ENCODE measurements at regions not wholly inside any gene's neighbourhood (a gene's known extent, or its start where the extent isn't known, plus 50 kb on each side); places are given as distances from the start of the nearest gene placed in this dataset.

DNA sequence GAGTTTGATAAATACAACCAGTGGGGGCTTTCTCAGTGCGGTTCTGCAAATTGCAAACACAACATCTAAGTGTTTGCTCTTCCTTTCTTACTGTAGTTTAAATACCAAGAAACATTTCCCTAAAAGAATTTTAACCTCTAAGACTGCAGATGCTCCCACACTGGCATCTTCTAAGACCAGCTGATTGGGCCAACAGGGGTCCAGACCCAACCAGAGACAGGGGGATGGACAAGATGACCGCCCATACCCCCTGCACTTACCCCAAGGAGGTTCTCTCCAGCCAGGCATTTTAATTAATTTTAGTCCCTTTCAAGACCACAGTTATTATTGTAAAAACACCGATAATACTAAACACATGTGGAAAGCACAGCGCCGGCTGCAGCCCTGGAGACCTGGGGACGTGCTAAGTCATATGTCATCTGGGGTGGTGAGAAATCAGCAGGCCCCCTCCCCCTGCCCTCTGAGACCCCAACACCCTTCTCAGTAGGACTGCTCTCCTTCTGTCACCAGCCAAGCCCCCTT is 242.3 kb downstream of the SOX9 start:
- Mint-ChIP-seq H3K36me3 (no peaks in the 10 kb centered on the region), H3K27ac (no peak overlapping the region), H3K9me3 (peaks cover 3% of the 10 kb centered on the region), H3K4me3 (no peak overlapping the region), H3K4me1 (no peaks in the 10 kb centered on the region)
- DNase-seq (ENCODE audit: low spot score in 2 of 2) (no peak), ATAC-seq (no peak)

DNA sequence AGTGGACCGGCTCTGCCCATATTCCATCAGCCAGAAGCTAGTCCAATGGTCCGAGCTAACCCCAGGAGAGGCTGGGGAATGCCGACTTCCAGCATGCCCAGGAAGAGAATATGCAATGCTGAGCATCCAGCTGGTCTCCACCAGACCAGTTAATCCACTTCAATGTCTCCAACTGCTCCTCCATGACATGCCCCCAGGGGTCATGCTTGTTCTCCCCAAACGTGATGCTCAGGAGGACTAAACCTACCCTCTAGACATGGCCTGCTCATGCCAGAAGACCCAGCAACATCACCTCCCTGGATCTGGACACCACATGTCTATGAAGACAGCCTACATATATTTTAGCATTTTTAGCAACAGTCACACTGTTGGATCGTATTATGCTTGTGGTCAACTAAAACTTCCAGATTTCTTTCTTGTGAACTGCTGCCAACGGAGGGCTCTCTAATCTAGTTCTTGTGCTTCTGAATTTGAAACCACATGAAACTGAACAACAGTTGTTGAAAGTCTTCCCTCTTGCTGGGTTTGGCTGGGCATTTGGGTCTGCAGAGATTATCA is 245.1 kb downstream of the SOX9 start:
- Mint-ChIP-seq H3K4me1 (no peaks in the 10 kb centered on the region), H3K9me3 (peaks cover 3% of the 10 kb centered on the region), H3K4me3 (no peak overlapping the region), H3K27ac (no peak overlapping the region), H3K36me3 (no peaks in the 10 kb centered on the region)
- ATAC-seq, result no peak
- no peak for DNase-seq (ENCODE audit: low spot score in 2 of 2)

DNA sequence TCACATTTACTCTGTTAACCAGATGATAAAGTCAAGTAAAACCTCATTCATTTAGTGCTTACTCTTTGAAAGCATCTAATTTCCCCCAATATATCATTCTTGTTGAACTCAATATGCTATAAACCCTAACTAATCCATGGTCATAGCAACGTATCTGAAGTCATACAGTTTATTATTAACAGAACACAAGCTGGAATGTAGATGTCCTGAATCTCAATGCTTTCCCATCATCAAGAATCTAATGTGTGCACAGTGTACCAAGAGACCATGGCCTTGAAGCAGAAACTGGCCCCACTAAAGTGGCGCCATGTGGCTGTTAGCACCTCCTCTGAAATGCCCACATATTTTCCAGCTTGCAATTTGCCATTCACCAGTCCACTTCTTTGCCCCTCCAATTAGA is 245.8 kb downstream of the SOX9 start:
- H3K4me3 Mint-ChIP-seq, result no peak overlapping the region
- H3K27ac Mint-ChIP-seq, result no peak overlapping the region
- H3K36me3 Mint-ChIP-seq, result no peaks in the 10 kb centered on the region
- no peak for ATAC-seq
- DNase-seq (ENCODE audit: low spot score in 2 of 2), result no peak
- no peaks in the 10 kb centered on the region for H3K4me1 Mint-ChIP-seq
- peaks cover 3% of the 10 kb centered on the region for H3K9me3 Mint-ChIP-seq

DNA sequence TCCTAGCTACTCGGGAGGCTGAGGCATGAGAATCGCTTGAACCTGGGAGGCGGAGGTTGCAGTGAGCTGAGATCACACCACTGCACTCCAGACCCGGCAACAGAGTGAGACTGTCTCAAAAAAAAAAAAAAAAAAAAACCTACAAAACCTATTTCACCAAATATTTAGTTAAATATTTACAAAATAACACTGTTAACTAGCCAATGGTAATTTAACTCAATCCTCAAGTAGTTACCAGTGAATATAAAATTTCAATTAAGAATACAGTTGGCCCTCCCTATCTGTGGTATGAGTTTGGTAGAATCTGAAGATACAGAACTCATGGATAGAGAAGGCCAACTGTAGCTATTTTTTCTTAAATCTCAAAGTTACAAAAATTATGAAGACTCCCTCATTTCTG is 247.4 kb downstream of the SOX9 start:
- no peak for DNase-seq (ENCODE audit: low spot score in 2 of 2)
- Mint-ChIP-seq H3K4me3 (no peak overlapping the region), H3K9me3 (no peaks in the 10 kb centered on the region), H3K27ac (no peak overlapping the region), H3K36me3 (no peaks in the 10 kb centered on the region), H3K4me1 (no peaks in the 10 kb centered on the region)
- no peak for ATAC-seq

DNA sequence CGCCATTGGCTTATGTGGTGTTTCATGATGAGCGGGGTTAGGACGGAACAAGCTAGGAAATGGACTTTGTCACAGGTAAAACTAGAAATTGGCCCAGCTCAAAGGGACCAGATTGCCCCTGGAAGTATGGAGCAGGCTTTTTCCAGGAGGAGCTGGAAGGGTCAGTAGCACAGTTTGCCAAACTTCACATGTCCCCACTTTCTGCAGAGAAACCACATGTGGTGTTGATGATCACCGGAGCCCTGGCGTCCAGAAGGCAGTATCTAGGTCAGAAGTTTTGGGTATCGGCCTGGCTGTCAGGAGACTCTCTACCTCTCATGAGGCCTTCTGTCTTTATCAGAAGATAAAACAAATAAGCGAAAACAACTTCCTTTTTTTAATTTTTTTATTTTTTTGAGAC is 248.5 kb downstream of the SOX9 start:
- Mint-ChIP-seq H3K36me3 (no peaks in the 10 kb centered on the region), H3K27ac (no peak overlapping the region), H3K4me3 (no peak overlapping the region), H3K4me1 (no peaks in the 10 kb centered on the region), H3K9me3 (no peaks in the 10 kb centered on the region)
- ATAC-seq (no peak), DNase-seq (ENCODE audit: low spot score in 2 of 2) (no peak)

DNA sequence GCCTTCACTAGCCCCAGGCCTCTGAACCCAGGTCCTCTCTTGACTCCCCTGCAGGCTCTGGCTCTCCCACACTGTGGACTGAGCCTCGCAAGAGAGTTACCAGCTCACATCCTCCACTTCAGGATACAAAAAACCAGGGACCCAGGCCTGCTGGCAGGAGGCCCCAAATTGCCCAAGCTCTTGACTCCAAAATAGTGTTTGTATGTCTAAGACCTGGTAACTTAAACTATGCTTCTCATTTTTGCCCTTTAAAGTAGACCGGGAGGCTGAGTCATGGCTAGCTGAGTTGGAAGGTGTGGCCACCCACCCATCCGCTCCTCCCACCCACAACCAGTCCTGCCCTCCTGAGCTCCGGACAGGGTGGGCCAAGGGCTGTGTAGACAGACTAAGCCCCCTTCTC is 250.0 kb downstream of the SOX9 start:
- H3K27ac Mint-ChIP-seq, result no peak overlapping the region
- no peaks in the 10 kb centered on the region for H3K9me3 Mint-ChIP-seq
- no peak for ATAC-seq
- no peaks in the 10 kb centered on the region for H3K4me1 Mint-ChIP-seq
- DNase-seq (ENCODE audit: low spot score in 2 of 2), result no peak
- H3K36me3 Mint-ChIP-seq, result no peaks in the 10 kb centered on the region
- H3K4me3 Mint-ChIP-seq, result no peak overlapping the region

DNA sequence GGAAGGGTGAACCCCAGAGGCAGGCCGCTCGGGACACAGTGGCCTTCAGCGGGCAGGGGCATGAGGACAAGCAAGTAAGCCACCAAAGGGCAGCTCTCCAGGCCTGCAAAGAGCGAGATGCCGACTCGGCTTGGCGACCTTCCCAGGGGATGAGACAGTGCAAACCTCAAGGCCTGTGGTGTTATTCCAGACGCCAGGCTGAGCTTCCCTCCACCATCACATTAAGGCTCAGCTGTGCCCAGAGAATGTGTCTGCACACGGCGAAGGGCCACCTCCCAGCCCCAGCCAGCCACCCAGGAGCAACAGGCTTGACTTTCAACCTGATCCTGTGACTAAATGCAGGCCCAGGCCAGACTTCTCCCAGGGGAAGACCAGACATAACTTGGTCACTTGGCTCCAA is 251.4 kb downstream of the SOX9 start:
- ATAC-seq (no peak), DNase-seq (ENCODE audit: low spot score in 2 of 2) (no peak)
- Mint-ChIP-seq H3K36me3 (no peaks in the 10 kb centered on the region), H3K27ac (no peak overlapping the region), H3K9me3 (no peaks in the 10 kb centered on the region), H3K4me3 (no peak overlapping the region), H3K4me1 (no peaks in the 10 kb centered on the region)

DNA sequence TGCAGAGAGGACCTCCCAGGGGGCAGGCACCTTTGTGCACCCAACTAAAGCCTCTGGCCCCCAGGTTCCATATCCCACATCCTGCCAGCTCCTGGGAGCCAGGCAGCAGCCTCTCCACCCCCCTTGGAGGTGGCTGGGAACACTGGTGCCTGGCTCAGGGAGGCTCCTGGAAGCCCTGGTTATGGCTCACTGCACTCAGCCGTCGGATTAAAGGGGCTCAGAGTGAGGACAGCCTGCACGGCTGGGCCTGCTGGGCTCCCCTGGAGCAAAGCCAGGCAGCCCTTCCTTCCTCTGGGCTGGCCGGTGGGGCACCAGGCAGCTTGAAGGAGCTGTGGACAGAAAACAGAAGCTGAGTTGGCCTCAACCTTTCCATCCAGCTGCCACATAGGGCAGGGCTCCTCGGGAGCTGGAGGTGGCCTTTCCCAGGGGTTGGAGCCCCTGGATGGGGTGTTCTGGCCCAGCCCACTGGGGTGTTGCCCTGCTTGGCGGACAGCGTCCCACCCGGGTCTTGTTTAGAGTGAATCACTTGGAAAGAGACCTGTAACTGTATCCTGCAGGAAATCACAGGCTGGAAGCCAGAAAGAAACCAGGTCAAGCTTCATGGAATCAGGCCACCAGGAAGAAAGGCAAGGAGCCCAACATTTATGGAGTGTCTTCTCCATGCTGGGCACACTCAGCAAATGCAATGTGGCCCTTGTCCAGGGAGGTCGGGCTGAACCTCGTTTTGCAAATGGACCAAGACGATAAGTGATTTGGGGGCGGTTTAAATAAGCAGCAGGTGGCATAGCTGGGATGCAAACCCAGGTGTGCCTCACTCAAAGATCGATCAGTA is 253.3 kb downstream of the SOX9 start:
- DNase-seq (ENCODE audit: low spot score in 2 of 2) (no peak), ATAC-seq (no peak)
- no peak overlapping the region for H3K27ac Mint-ChIP-seq
- H3K4me3 Mint-ChIP-seq, result no peak overlapping the region
- H3K4me1 Mint-ChIP-seq, result no peaks in the 10 kb centered on the region
- H3K9me3 Mint-ChIP-seq, result no peaks in the 10 kb centered on the region
- H3K36me3 Mint-ChIP-seq, result no peaks in the 10 kb centered on the region

DNA sequence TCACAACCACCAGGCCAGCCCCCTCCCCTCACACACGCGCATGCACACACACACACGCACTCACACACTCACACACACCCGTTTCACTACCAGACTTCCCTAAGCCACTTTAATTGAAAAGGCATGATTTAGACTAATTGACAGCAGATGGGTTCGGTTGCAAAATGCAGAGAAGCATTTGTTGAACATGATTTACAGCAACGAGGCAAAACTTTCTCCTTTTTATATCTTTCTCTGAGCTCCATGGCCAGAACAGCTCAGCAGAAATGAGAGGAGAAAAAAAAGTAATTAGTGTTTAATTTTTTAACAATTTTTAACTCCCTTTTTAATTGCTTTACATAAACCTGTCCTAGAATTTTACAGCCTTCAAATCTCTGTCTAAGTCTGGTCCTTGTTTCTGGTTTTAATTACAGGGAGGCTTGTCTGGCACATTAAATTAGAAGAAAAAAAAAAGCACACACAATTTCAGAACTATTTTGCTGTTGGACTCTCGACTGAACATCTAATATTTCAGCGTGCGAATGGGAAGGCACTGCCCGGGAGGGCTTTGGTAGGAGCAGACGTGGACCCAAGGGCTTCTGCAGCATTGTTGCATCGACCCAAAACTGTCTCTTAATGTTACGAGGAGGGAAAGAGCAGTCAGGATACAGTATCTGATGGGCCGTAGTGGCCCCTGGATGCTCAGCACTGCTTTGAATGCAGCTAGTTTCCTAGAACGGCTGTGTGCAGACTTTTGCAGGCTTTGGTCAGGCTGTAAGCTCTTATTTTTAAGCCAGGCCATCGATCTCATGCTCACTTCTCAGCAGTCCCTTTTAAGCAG is 255.9 kb downstream of the SOX9 start:
- no peak for ATAC-seq

DNA sequence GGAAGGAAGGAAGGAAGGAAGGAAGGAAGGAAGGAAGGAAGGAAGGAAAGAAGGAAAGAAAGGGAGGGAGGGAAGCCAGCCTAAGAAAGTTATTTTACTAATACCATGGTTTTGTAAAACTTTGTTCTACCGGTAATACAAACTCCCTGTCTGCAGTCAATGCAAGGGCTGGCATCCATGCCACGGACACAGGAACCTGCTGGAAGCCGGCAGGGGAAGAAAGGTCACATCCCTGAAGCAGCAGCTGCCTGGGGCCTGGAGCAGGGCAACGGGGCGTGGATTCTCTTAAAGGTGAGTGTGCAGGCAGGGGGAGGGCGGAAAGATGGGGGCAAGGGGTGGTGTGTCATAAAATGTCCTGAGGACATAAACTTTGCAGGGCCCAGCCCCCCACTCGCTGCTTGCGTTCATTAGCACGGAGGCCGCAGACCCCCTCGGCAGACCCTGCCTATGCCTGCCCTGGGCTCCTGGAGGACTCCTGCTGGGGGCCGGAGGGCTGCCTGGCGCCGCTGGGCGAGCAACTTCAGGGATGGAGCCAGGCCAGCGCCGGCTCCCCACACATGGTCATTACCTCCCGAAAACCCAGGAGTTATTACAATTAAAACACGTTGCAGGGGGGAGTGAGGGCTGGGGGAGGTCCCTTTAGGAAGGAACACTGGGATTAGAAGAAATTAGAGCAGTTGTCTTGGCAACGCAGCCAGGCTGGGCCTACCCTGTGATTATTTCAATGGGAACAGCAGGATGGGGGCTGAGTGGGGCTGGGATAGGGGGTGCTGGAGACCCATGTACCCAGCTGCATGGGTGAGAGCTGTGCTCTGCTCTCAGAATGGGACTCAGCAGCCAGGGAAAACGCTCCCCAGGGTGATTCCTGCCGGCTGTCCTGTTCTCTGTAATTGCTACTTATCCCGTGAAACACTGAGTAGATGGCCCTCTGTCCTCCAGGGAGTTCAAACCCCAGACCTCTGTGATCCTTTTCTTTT is 257.9 kb downstream of the SOX9 start:
- H3K4me3 Mint-ChIP-seq, result no peak overlapping the region
- H3K36me3 Mint-ChIP-seq, result no peaks in the 10 kb centered on the region
- H3K4me1 Mint-ChIP-seq, result no peaks in the 10 kb centered on the region
- DNase-seq (ENCODE audit: low spot score in 2 of 2), result no peak
- no peak for ATAC-seq
- no peaks in the 10 kb centered on the region for H3K9me3 Mint-ChIP-seq
- H3K27ac Mint-ChIP-seq, result no peak overlapping the region

More for the DNA sequence above, 255.9 kb downstream of the SOX9 start:
- H3K4me1 Mint-ChIP-seq, result no peaks in the 10 kb centered on the region
- H3K9me3 Mint-ChIP-seq, result no peaks in the 10 kb centered on the region
- H3K4me3 Mint-ChIP-seq, result no peak overlapping the region
- DNase-seq (ENCODE audit: low spot score in 2 of 2), result no peak
- H3K27ac Mint-ChIP-seq, result no peak overlapping the region
- H3K36me3 Mint-ChIP-seq, result no peaks in the 10 kb centered on the region

DNA sequence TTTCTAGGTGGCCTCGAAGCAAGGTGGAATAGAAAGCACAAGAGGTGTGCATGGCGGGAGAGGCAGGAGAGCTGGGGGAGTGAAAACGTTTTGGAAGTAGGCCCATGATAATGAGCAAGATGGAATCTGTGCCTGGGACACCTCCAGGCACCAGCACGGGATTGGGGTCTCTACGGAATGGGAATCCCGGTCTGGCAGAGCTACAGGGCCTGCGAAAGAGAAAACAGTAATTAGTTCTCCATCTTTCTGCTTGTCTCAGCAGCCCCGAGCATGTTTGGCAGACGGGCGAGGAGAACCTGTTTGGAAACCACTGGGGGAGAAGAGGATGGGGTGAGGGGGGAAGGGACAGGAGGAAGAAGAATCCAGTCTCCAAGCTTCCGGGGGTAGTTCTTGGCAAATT is 258.7 kb downstream of the SOX9 start:
- Mint-ChIP-seq H3K27ac (no peak overlapping the region), H3K4me3 (no peak overlapping the region), H3K4me1 (no peaks in the 10 kb centered on the region), H3K36me3 (no peaks in the 10 kb centered on the region), H3K9me3 (no peaks in the 10 kb centered on the region)
- ATAC-seq (no peak), DNase-seq (ENCODE audit: low spot score in 2 of 2) (no peak)

DNA sequence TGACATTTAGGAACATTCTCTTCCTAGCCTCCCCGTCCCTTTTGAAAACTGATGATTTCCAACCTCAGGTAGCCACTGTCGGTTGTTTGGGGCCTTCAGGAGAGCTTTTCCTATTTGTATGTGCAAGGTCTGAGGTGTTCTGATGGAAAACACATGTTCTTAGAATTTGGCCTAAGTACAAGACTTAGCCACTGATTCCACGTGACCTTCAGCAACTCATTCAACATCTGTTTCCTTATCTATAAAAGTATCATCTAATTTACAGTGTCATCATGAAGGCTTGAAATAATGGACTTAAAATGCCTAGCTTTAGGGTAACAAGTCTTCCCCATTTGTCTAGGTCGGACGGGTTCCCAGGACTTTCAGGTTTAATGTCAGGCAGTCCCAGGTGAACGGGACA is 259.3 kb downstream of the SOX9 start:
- DNase-seq (ENCODE audit: low spot score in 2 of 2) (no peak), ATAC-seq (no peak)
- no peaks in the 10 kb centered on the region for H3K4me1 Mint-ChIP-seq
- H3K9me3 Mint-ChIP-seq, result no peaks in the 10 kb centered on the region
- H3K27ac Mint-ChIP-seq, result no peak overlapping the region
- H3K36me3 Mint-ChIP-seq, result no peaks in the 10 kb centered on the region
- no peak overlapping the region for H3K4me3 Mint-ChIP-seq

DNA sequence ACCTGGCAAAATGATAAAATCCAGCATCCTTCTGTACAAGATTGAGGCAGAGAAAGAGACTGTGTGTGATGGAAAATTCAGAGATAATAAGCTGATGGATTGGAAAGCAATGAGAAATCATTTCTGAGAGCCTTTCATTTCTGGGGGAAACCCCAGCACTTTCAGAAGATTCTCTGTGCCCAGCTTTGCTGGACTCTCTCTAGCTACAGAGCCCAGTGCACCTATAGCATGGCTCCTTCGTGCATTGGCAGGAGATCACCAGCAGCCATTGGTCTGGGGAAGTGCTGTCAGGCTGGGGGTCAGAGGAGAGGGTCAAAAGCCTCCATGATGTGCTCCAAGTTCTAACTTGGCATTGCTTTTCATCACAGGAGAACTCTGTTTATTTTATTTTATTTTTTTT is 259.9 kb downstream of the SOX9 start:
- no peak overlapping the region for H3K4me3 Mint-ChIP-seq
- ATAC-seq (no peak), DNase-seq (ENCODE audit: low spot score in 2 of 2) (no peak)
- no peaks in the 10 kb centered on the region for H3K4me1 Mint-ChIP-seq
- H3K27ac Mint-ChIP-seq, result no peak overlapping the region
- no peaks in the 10 kb centered on the region for H3K9me3 Mint-ChIP-seq
- H3K36me3 Mint-ChIP-seq, result no peaks in the 10 kb centered on the region

DNA sequence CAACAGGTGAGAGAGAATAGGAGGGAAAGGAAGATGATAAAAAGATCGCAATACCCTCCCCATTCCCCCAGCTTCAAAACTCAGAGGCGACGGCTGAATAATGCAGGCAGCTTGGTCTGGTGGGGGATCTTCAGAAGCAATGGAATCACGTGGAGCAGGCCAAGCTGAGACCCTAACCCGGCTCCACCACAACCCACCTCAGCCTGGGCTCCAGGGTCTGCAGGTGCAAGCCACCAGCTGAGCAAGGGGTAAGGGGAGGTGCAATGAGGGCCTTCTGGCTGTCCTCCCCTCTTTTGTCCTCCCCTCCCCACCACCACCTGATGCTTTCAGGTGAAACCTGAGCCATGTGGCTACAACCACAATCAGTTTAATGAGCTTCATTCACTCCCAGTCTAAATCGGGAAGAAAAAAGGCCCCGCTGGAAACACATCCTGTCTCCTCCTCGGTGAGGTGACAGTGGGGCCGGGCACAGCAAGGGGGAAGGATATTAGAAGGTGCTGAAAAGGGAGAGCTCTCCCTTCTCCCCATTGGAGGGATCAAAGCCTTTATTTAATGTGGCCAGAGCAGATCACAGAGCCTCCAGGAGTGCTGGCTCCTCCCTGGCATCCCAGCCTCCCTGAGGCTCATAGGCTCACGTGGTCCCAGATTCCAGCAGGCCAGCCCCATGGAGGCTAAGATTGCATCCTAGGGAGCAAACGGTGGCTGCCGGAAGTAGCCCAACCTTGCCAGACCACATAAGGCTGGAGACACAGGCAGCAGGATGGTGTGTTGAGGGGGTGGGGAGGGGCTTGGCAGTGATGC is 261.0 kb downstream of the SOX9 start:
- Mint-ChIP-seq H3K4me3 (no peak overlapping the region), H3K4me1 (no peaks in the 10 kb centered on the region), H3K9me3 (no peaks in the 10 kb centered on the region), H3K27ac (no peak overlapping the region), H3K36me3 (no peaks in the 10 kb centered on the region)
- DNase-seq (ENCODE audit: low spot score in 2 of 2) (no peak), ATAC-seq (no peak)
